ENCODE measurements at regions not wholly inside any gene's neighbourhood (a gene's known extent, or its start where the extent isn't known, plus 50 kb on each side); places are given as distances from the start of the nearest gene placed in this dataset.

GRCh38 chr4:145427991-145428390, 53.7 kb upstream of the SMAD1 start:
- DNase-seq (ENCODE audit: low read depth in 2 of 2): no peak

- no peak for DNase-seq (ENCODE audit: low read depth in 2 of 2)
Measured at GRCh38 chr4:145427221-145427620, 54.4 kb upstream of the SMAD1 start.

- no peak for DNase-seq (ENCODE audit: low read depth in 2 of 2)
Measured at GRCh38 chr4:145423017-145423708, 58.5 kb upstream of the SMAD1 start.

GRCh38 chr4:145420595-145421214, 60.9 kb upstream of the SMAD1 start:
- DNase-seq (ENCODE audit: low read depth in 2 of 2): no peak

DNA sequence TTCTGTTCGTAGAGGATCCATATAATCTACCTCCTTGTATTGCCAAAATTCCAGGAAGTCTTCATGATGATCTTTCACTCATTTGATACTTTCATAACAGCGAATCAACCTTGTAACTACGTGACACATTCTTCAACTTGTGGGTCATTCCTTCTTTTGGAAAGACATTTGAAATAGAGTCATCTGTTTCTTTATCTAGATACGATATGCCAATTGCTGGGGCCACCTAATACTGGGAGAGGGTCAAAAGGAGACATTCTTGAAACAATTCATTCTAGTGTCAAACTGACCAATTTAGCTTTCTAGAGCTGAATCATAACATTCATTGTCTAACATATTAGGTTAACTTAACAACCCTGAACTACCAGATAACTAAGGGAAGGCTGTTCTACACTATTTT, 62.9 kb upstream of the SMAD1 start:
- no peak for DNase-seq (ENCODE audit: low read depth in 2 of 2)

GRCh38 chr4:145417348-145418130, 64.1 kb upstream of the SMAD1 start:
- DNase-seq (ENCODE audit: low read depth in 2 of 2): no peak

DNA sequence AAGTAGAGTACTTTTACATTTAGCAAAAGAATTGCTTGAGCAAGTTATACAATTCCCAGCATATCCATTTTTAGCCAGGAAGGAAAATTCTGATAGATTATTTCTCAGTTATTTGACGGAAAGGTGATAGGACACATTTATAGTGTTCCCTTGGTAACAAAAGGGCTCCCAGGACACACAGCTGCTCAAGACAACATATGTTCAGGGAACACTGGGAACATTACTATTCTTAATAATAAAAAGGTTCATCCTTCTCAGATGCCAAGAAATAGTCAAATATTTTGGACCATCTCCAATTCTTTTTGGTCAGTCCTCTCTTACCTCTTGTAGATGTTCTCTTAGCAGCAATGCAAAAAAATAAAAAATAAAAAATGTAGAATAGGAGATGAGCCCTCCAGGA, 66.8 kb upstream of the SMAD1 start:
- no peak for DNase-seq (ENCODE audit: low read depth in 2 of 2)

DNA sequence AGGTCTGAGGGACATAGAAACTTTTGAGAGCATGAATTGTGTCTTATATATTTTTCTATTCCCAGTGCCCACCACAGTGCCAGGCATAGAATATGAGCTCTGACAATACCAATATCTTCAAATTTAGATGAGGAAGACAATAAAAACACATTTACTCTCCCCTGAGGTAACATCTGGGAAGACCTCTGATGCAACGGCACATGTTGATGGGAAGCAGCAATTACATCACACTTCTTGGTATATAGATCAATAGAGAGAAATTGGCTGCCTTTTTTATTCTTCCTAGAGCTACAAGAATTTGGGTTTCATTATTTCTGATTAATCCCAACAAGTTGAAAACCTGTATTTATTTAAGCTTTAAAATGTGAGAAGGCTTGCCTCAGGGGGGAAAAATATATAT, 67.4 kb upstream of the SMAD1 start:
- DNase-seq (ENCODE audit: low read depth in 2 of 2): no peak

DNA sequence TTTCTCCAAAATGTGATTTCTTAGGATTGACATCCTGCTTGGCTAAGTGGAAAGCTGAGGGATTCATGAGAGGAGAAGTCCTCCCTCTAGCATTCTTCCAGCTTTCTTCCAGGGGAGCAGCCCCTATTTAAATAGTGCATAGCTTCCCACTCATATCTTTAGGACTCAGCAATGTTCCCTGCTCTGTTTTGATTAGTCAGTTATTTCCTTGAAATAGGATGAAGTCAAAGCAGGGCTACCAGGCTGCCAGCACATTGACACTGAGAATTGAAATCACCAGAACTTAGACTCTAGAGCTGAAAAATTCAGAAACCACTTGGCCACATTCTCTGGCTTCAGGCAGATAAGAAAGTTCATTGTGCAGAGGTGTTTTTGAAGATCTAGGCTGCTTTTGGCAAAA, 74.7 kb upstream of the SMAD1 start:
- no peak for DNase-seq (ENCODE audit: low read depth in 2 of 2)

DNA sequence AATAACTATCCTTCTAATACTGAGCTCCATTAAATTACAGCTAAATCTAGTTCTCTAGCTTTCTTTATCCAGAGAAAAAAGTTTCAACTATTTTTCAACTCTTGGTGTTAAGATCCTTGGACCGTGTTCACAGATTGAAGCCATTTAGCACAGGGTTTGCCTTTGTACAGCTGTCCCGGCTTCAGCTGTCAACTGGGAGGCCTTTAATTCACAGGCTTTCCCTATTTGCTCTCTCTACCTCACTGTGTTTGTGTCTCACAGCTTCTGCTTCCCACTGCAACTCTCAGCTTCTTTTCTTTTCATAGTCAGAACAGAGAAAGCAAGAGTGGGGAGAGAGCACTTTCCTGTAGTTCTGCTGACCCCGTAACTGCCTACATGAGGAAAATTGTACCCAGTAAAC, 76.9 kb upstream of the SMAD1 start:
- DNase-seq (ENCODE audit: low read depth in 2 of 2): no peak

DNA sequence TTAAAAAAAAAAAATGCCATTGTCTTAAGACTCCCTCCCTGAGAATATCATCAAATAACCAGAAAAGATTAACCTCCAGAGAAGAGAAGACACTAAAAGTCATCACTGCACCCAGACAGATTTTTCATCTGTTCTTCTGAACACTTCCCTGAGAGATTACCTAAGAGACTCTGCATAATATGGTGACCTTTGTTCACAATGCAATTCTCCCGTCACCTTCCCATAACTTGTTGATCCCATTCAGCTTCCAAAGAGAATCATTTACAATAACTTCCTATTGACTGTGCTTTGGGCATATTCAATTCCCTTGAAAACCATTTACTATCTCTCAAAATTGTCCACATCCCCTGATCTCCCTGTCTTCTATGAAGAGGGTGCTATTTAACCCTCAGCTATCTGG, 85.1 kb upstream of the SMAD1 start:
- no peak for DNase-seq (ENCODE audit: low read depth in 2 of 2)

DNA sequence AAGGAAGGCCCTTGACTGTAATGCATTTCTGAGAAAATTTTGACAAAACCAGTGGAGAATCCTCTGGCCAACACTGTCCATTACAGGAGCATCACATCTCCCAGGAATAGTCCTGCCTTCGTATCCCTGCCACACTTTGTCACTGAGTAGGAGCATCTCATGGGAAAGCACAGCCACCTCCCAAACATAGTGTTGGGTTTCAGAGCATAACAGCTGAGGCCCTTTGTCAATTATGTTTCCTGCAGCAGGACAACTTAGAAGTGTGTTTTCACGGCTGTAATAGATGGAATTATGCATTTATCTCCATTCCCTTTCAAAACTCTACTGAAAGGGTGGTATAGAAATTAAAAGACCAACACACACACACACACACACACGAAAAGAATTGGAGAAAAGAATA, 91.1 kb upstream of the SMAD1 start:
- no peak for DNase-seq (ENCODE audit: low read depth in 2 of 2)

DNA sequence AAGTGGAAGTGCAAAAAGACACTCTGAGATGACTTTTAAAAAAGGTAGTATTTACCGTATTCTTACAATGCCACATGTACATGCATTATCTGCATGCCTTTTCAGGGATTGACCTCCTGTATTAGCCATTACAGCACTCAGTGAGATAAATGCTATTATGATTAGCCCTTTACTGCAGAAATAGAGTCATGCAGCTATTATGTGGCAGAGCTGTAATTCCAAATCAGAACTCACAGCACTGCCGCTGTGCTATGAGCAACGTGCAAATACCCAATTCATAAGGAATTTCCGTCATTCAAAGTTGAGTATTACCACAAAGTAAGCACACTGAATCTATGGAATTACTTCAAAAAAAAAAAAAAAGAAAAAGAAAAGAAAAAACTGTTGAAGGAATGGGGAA, 92.1 kb upstream of the SMAD1 start:
- no peak for DNase-seq (ENCODE audit: low read depth in 2 of 2)

DNA sequence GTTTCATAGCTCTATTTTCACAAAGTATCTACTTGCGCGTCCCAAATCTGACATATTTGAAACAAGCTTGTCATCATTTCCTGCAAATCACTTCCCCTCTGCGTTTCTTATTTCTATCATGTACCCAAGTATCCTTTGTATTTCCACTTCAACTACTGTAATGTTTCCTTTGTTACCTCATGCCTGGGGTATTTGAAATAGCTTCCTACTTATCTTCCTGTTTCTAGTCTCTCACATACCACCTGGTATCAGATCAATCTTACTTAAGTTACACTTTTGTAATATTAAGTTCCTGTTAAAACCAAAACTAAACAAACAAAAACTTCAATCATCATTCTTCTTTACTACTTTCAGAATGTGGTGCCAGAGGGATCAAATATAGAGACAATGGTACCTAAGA, 93.6 kb upstream of the SMAD1 start:
- DNase-seq (ENCODE audit: low read depth in 2 of 2): no peak

- DNase-seq (ENCODE audit: low read depth in 2 of 2): no peak
Measured at GRCh38 chr4:145387079-145387478, 94.6 kb upstream of the SMAD1 start.

GRCh38 chr4:145381163-145381562, 100.5 kb upstream of the SMAD1 start:
- DNase-seq (ENCODE audit: low read depth in 2 of 2): no peak

- DNase-seq (ENCODE audit: low read depth in 2 of 2): no peak
Measured at GRCh38 chr4:145380123-145380522, 101.5 kb upstream of the SMAD1 start.

GRCh38 chr4:145375416-145375815, 106.2 kb upstream of the SMAD1 start:
- no peak for DNase-seq (ENCODE audit: low read depth in 2 of 2)

GRCh38 chr4:145352438-145353145, 129.1 kb upstream of the SMAD1 start:
- no peak for DNase-seq (ENCODE audit: low read depth in 2 of 2)

DNA sequence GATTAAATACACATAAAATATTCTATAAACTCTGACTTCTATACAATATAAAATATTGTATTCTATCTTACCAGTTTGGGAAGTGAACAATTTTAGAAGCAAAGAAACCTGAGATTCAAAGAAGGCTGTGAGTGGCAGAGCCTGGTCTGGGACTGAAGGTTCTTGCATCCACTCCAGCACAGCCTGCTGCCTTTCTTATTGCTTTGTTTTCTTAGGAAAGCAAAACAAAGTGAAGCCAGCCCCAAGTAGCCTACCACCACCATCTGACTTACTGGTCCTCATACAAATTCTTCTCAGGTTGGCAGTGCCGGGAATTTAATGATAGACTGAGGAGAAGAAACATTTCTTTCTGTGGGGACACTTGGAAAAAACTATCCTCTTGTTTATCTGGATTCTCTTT, 129.7 kb upstream of the SMAD1 start:
- no peak for DNase-seq (ENCODE audit: low read depth in 2 of 2)

DNA sequence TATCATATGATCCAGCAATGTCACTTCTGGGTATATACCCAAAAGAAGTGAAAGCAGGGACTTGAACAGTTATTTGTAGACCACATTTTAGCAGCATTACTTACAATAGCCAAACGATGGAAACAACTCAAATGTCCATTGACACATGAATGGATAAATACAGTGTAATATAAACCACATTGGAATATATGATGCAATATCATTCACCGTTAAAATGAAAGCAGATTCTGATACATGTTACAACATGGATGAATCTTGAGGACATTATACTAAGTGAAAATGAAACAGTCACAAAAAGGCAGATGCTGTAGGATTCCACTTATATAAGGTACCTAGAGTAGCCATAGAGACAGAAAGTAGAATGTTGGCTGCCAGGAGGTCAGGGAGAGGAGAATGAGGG, 130.5 kb upstream of the SMAD1 start:
- DNase-seq (ENCODE audit: low read depth in 2 of 2): no peak

- DNase-seq (ENCODE audit: low read depth in 2 of 2): no peak
Measured at GRCh38 chr4:145348291-145348690, 133.4 kb upstream of the SMAD1 start.

DNA sequence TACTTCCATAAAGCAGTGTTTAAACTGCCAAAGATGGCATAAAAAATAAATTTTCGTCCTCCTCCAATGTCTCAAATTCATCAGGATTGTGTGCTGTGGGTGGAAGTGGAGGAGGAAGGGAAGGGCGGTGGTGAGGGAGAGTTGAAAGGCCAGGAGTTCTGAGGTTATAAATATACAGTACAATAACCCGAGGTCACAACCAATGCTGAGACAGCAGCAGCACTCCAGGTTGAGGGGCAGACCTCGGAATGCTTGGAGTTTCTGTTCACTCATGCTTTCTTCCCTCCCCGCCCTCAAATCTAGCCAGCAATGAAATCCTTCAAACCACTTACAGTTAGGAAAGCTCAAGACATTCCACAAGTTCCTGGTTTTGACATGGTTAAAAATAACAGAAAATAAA, 134.0 kb upstream of the SMAD1 start:
- no peak for DNase-seq (ENCODE audit: low read depth in 2 of 2)

All from stimulated activated CD8-positive, alpha-beta memory T cell treated with anti-CD3 and anti-CD28 coated beads, Interleukin-2, amount 100 ng/mL, for 1 hour (primary cell).